ENCODE measurements at regions not wholly inside any gene's neighbourhood (a gene's known extent, or its start where the extent isn't known, plus 50 kb on each side); places are given as distances from the start of the nearest gene placed in this dataset.

DNA sequence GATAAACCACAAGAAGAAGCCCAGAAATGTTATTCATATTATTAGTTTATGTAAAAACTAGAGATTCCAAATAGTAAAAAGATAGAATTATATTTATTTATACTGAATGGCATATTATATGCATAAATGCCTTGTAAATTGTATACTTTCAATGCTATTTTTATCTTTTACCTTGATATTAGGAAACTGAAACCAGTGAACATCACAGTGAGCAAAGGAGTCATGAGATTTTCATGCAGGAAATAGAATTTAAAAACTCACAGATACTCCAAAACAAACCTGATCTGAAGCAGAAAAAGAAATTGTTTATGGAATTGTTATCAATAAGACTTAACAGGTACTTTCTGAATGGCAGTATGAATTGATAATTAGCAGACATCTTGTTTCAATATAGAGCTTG lies 207.3 kb upstream of the CENPE start:
- Histone ChIP-seq H3K9ac (no peak overlapping the region), H3K36me3 (no peaks in the 10 kb centered on the region), H3K4me2 (no peak overlapping the region), H3K9me3 (ENCODE audit: low read depth) (no peaks in the 10 kb centered on the region), H2AFZ (replicated peaks) (no peak overlapping the region), H3K79me2 (ENCODE audit: low read depth) (no peaks in the 10 kb centered on the region), H3K4me1 (no peaks in the 10 kb centered on the region), H3K27ac (no peak overlapping the region), H3K27me3 (no peaks in the 10 kb centered on the region), H4K20me1 (ENCODE audit: low read depth) (no peaks in the 10 kb centered on the region), H3F3A (ENCODE audit: low read depth) (no peaks in the 10 kb centered on the region), H3K4me3 (no peak overlapping the region)
- no peak overlapping the region for H3K4me3 Mint-ChIP-seq
- TF ChIP-seq EZH2 (IDR thresholded peaks at IDR 0.05) = no peak
- TF ChIP-seq, protein P1, sequence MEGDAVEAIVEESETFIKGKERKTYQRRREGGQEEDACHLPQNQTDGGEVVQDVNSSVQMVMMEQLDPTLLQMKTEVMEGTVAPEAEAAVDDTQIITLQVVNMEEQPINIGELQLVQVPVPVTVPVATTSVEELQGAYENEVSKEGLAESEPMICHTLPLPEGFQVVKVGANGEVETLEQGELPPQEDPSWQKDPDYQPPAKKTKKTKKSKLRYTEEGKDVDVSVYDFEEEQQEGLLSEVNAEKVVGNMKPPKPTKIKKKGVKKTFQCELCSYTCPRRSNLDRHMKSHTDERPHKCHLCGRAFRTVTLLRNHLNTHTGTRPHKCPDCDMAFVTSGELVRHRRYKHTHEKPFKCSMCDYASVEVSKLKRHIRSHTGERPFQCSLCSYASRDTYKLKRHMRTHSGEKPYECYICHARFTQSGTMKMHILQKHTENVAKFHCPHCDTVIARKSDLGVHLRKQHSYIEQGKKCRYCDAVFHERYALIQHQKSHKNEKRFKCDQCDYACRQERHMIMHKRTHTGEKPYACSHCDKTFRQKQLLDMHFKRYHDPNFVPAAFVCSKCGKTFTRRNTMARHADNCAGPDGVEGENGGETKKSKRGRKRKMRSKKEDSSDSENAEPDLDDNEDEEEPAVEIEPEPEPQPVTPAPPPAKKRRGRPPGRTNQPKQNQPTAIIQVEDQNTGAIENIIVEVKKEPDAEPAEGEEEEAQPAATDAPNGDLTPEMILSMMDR (IDR thresholded peaks at IDR 0.05) = no peak
- no peak for TF ChIP-seq EZH2phosphoT487 (IDR thresholded peaks at IDR 0.05)
- no peaks in the 10 kb centered on the region for H3K9me3 Mint-ChIP-seq
- DNase-seq (ENCODE audit: low spot score) = no peak
- no peak overlapping the region for H3K27ac Mint-ChIP-seq
- H3K27me3 Mint-ChIP-seq (ENCODE audit: insufficient read depth, low read depth) = no peaks in the 10 kb centered on the region
- no peaks in the 10 kb centered on the region for H3K36me3 Mint-ChIP-seq
- H3K4me1 Mint-ChIP-seq = peaks cover 4% of the 10 kb centered on the region

DNA sequence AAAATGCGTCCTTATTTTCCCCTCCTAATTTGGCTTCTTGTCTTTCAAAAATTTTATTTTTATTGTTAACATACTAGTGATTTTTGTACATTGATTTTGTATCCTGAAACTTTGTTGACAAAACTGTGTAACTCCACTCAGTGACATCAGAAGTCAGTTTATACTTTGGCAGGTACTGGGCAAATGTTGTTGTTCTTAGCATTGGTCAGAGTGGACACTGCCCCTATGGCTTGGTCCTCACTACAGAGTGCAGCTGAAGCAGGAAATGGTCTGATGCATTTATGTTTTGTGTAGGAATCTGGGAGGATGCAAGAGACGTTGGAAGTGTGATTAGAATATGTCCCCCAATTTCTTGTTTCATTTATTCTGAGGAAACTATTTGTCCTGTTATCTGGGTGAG lies 205.5 kb upstream of the CENPE start:
- Histone ChIP-seq H3K4me1 (no peaks in the 10 kb centered on the region), H3K79me2 (ENCODE audit: low read depth) (no peaks in the 10 kb centered on the region), H4K20me1 (ENCODE audit: low read depth) (no peaks in the 10 kb centered on the region), H3K27ac (no peak overlapping the region), H3K4me3 (no peak overlapping the region), H3K36me3 (no peaks in the 10 kb centered on the region), H3K27me3 (no peaks in the 10 kb centered on the region), H2AFZ (replicated peaks) (no peak overlapping the region), H3K4me2 (no peak overlapping the region), H3K9me3 (ENCODE audit: low read depth) (no peaks in the 10 kb centered on the region), H3K9ac (no peak overlapping the region), H3F3A (ENCODE audit: low read depth) (no peaks in the 10 kb centered on the region)
- Mint-ChIP-seq H3K27me3 (ENCODE audit: insufficient read depth, low read depth) (no peaks in the 10 kb centered on the region), H3K36me3 (no peaks in the 10 kb centered on the region), H3K4me1 (peaks cover 4% of the 10 kb centered on the region), H3K27ac (no peak overlapping the region), H3K4me3 (no peak overlapping the region), H3K9me3 (no peaks in the 10 kb centered on the region)
- DNase-seq (ENCODE audit: low spot score) = no peak
- TF ChIP-seq EZH2 (IDR thresholded peaks at IDR 0.05) (no peak), EZH2phosphoT487 (IDR thresholded peaks at IDR 0.05) (no peak)
- TF ChIP-seq, protein P1 (IDR thresholded peaks at IDR 0.05) = no peak

DNA sequence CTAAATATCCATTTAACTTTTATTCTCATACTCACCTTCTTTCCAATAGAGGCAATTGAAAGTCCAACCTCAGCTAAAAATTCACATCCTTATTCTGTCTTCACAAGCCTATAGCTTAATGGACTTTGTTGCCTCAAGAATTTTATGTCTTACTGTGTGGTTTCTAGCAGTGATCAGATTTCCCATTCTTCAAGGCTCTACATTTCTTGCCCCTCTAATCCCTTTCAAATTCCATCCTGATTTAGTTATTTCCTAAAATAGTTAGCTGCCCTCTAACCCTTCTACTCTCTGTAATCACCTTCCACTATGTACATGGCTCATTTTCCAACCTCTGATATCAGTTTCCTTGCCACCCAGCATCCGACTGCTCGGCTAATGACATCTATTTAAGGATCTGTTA lies 204.1 kb upstream of the CENPE start:
- Histone ChIP-seq H3K9ac (no peak overlapping the region), H3K27ac (no peak overlapping the region), H4K20me1 (ENCODE audit: low read depth) (no peaks in the 10 kb centered on the region), H3F3A (ENCODE audit: low read depth) (no peaks in the 10 kb centered on the region), H3K4me3 (no peak overlapping the region), H3K79me2 (ENCODE audit: low read depth) (no peaks in the 10 kb centered on the region), H3K36me3 (no peaks in the 10 kb centered on the region), H3K4me2 (no peak overlapping the region), H2AFZ (replicated peaks) (no peak overlapping the region), H3K9me3 (ENCODE audit: low read depth) (no peaks in the 10 kb centered on the region), H3K4me1 (no peaks in the 10 kb centered on the region), H3K27me3 (no peaks in the 10 kb centered on the region)
- peaks cover 4% of the 10 kb centered on the region for H3K4me1 Mint-ChIP-seq
- TF ChIP-seq EZH2phosphoT487 (IDR thresholded peaks at IDR 0.05) = no peak
- no peak for TF ChIP-seq EZH2 (IDR thresholded peaks at IDR 0.05)
- TF ChIP-seq, protein P1 (IDR thresholded peaks at IDR 0.05) = no peak
- H3K9me3 Mint-ChIP-seq = no peaks in the 10 kb centered on the region
- no peaks in the 10 kb centered on the region for H3K36me3 Mint-ChIP-seq
- H3K27me3 Mint-ChIP-seq (ENCODE audit: insufficient read depth, low read depth) = no peaks in the 10 kb centered on the region
- H3K4me3 Mint-ChIP-seq = no peak overlapping the region
- no peak for DNase-seq (ENCODE audit: low spot score)
- no peak overlapping the region for H3K27ac Mint-ChIP-seq

- Histone ChIP-seq H3K36me3 (no peaks in the 10 kb centered on the region), H3K27ac (no peak overlapping the region), H3K4me2 (no peak overlapping the region), H3K9ac (no peak overlapping the region), H3K4me3 (no peak overlapping the region), H4K20me1 (ENCODE audit: low read depth) (no peaks in the 10 kb centered on the region), H3K9me3 (ENCODE audit: low read depth) (no peaks in the 10 kb centered on the region), H3K79me2 (ENCODE audit: low read depth) (no peaks in the 10 kb centered on the region), H2AFZ (replicated peaks) (no peak overlapping the region), H3K4me1 (no peaks in the 10 kb centered on the region), H3F3A (ENCODE audit: low read depth) (no peaks in the 10 kb centered on the region), H3K27me3 (no peaks in the 10 kb centered on the region)
- no peak overlapping the region for H3K4me3 Mint-ChIP-seq
- no peak for DNase-seq (ENCODE audit: low spot score)
- H3K36me3 Mint-ChIP-seq = no peaks in the 10 kb centered on the region
- H3K9me3 Mint-ChIP-seq = no peaks in the 10 kb centered on the region
- H3K27me3 Mint-ChIP-seq (ENCODE audit: insufficient read depth, low read depth) = no peaks in the 10 kb centered on the region
- H3K4me1 Mint-ChIP-seq = peaks cover 4% of the 10 kb centered on the region
- TF ChIP-seq EZH2phosphoT487 (IDR thresholded peaks at IDR 0.05) (no peak), EZH2 (IDR thresholded peaks at IDR 0.05) (no peak)
- TF ChIP-seq, protein P1 (IDR thresholded peaks at IDR 0.05) = no peak
- H3K27ac Mint-ChIP-seq = no peak overlapping the region
Measured at GRCh38 chr4:103400405-103400804, 202.3 kb upstream of the CENPE start.

Measured in neural progenitor cell (in vitro differentiated cells).